SU-DHL-6 (cell line): ENCODE measurements at regions not wholly inside any gene's neighbourhood (a gene's known extent, or its start where the extent isn't known, plus 50 kb on each side); places are given as distances from the start of the nearest gene placed in this dataset.

Source experiments
- H2AFZ ChIP-seq: fragments of 200-600 bp; sonication (generic); 2 replicates; pipeline ENCODE4 v1.6.1; 2014; ENCODE audit warnings: low read depth, mild to moderate bottlenecking, moderate library complexity, mixed read lengths, antibody characterized with exemption, low read length; ENCODE audit not compliant: severe bottlenecking
- H3F3A ChIP-seq: fragments of 200-600 bp; shearing (Covaris generic); 2 replicates; pipeline ENCODE4 v1.6.0; 2016; ENCODE audit warnings: antibody characterized with exemption, mild to moderate bottlenecking; ENCODE audit not compliant: insufficient read depth
- H3K27ac ChIP-seq: fragments of 200-600 bp; sonication (generic); 2 replicates; pipeline ENCODE4 v1.5.1; 2016; ENCODE audit warnings: low read depth, mild to moderate bottlenecking, low read length, moderate library complexity, mixed read lengths
- H3K27me3 ChIP-seq: fragments of 200-600 bp; sonication (generic), shearing (Covaris generic); 2 replicates; pipeline ENCODE4 v1.6.0; 2014; ENCODE audit warnings: mild to moderate bottlenecking, low read length
- H3K36me3 ChIP-seq: fragments of 200-600 bp; sonication (generic); 2 replicates; pipeline ENCODE4 v1.6.1; 2014; ENCODE audit warnings: mild to moderate bottlenecking, low read length, mixed read lengths
- H3K4me2 ChIP-seq: fragments of 300-600, 200-600 bp; shearing (Covaris generic), sonication (generic); 2 replicates; pipeline ENCODE4 v1.6.0; 2014; ENCODE audit warnings: low read length, low read depth, mild to moderate bottlenecking; ENCODE audit not compliant: poor library complexity, severe bottlenecking
- H3K4me3 ChIP-seq: fragments of 200-600 bp; sonication (generic); 2 replicates; pipeline ENCODE4 v1.5.1; 2014; ENCODE audit warnings: antibody characterized with exemption, low read length, mild to moderate bottlenecking, mixed read lengths; ENCODE audit not compliant: insufficient read depth, poor library complexity, severe bottlenecking
- H3K79me2 ChIP-seq: fragments of 200-600 bp; sonication (generic); 2 replicates; pipeline ENCODE4 v1.6.1; 2014; ENCODE audit warnings: mild to moderate bottlenecking, low read length, moderate library complexity; ENCODE audit not compliant: insufficient read depth
- H3K9ac ChIP-seq: fragments of 200-600 bp; sonication (generic); 2 replicates; pipeline ENCODE4 v1.7.0; 2014; ENCODE audit warnings: mild to moderate bottlenecking, low read length
- H3K9me2 ChIP-seq: fragments of 200-600 bp; sonication (generic); replicated peaks from 2 replicates; pipeline ENCODE4 v1.6.1; 2014; ENCODE audit warnings: low read length; ENCODE audit not compliant: insufficient read depth
- H3K9me3 ChIP-seq: fragments of 200-600 bp; sonication (generic); 2 replicates; pipeline ENCODE4 v1.6.1; 2014; ENCODE audit warnings: low read length, mixed read lengths; ENCODE audit not compliant: insufficient read depth
- H4K20me1 ChIP-seq: fragments of 200-600 bp; sonication (generic); 2 replicates; pipeline ENCODE4 v1.6.1; 2014; ENCODE audit warnings: low read depth, mild to moderate bottlenecking, antibody characterized with exemption, low read length, moderate library complexity, mixed read lengths
- CTCF ChIP-seq: fragments of 200-600 bp; sonication (generic); IDR thresholded peaks from one replicate; pipeline ENCODE4 v1.5.1; 2017; ENCODE audit warnings: antibody characterized with exemption, mild to moderate bottlenecking, low read length, moderate library complexity; ENCODE audit not compliant: insufficient read depth, poor library complexity, severe bottlenecking
- EZH2phosphoT487 ChIP-seq: fragments of 200-600 bp; sonication (generic), shearing (Covaris generic); conservative IDR thresholded peaks from 2 replicates; pipeline ENCODE4 v1.6.1; 2018; ENCODE audit warnings: mild to moderate bottlenecking, antibody characterized with exemption, low read length, moderate library complexity, mixed read lengths

DNA sequence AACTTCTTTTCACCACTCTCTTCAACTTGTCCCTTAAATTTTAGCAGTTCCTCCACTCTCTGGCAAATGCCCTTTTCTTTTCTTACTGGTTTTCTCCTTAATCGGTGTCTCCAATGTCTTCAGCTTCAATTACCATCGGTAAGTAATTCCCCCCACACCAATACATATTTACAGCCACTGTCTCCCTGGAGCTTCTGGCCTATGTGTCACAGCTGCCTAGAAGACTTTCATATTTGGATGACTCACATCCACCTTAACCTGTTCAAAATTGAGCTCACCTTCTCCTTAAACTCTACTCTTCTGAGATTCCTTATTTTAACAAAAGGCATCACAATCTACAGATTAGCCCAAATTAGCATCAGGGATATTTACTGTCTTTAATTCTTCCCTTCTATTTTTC is 380.4 kb downstream of the POM121L12 start:
- TF ChIP-seq EZH2phosphoT487 (no peak), CTCF (no peak)
- no peaks in the 10 kb centered on the region for H3K9me2 ChIP-seq
- no peak overlapping the region for H3K9ac ChIP-seq
- no peaks in the 10 kb centered on the region for H3K36me3 ChIP-seq
- no peaks in the 10 kb centered on the region for H3K27me3 ChIP-seq
- no peak overlapping the region for H3K4me3 ChIP-seq
- no peaks in the 10 kb centered on the region for H3F3A ChIP-seq
- no peak overlapping the region for H3K27ac ChIP-seq
- no peaks in the 10 kb centered on the region; the same call in 1 of the 2 replicates for H3K9me3 ChIP-seq
- no peaks in the 10 kb centered on the region for H4K20me1 ChIP-seq
- H3K4me2 ChIP-seq = no peak overlapping the region
- H2AFZ ChIP-seq = no peak overlapping the region
- H3K79me2 ChIP-seq = no peaks in the 10 kb centered on the region

- Histone ChIP-seq H3K9ac (no peak overlapping the region), H3K36me3 (no peaks in the 10 kb centered on the region)
Observed at GRCh38 chr7:53418834-53419482, 383.5 kb downstream of the POM121L12 start.

DNA sequence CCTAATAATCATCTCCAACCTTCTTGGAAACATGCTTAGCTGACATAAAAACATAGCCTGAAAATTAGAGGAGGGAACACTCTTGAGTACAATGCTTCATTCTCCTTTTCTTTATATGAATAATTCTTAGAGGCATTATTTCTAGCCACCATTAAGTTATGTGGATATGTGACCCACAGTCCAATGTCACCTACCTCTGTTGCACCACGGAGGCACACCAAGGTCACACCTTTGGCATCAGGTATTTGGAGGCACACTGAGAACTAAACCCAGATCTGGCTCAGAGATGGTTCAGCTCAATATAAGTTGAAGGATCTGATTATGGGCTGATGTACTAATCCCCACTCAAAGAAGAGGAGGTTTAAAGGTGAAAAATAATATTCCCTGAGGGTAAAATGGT is 385.1 kb downstream of the POM121L12 start:
- Histone ChIP-seq H3K4me2 (no peak overlapping the region), H3K9ac (no peak overlapping the region), H3K27ac (no peak overlapping the region), H3K36me3 (no peaks in the 10 kb centered on the region), H3K27me3 (no peaks in the 10 kb centered on the region), H3K9me3 (no peaks in the 10 kb centered on the region), H3F3A (no peaks in the 10 kb centered on the region), H3K79me2 (no peaks in the 10 kb centered on the region), H3K9me2 (no peaks in the 10 kb centered on the region), H2AFZ (no peak overlapping the region), H3K4me3 (no peak overlapping the region), H4K20me1 (no peaks in the 10 kb centered on the region)
- TF ChIP-seq CTCF (no peak), EZH2phosphoT487 (no peak)

More at GRCh38 chr7:53418834-53419482, 383.5 kb downstream of the POM121L12 start:
- Histone ChIP-seq H3K27ac (no peak overlapping the region), H3K4me2 (no peak overlapping the region), H3K27me3 (no peaks in the 10 kb centered on the region), H3K4me3 (no peak overlapping the region), H3F3A (no peaks in the 10 kb centered on the region), H2AFZ (no peak overlapping the region), H4K20me1 (no peaks in the 10 kb centered on the region), H3K9me3 (no peaks in the 10 kb centered on the region; the same call in 1 of the 2 replicates), H3K79me2 (no peaks in the 10 kb centered on the region), H3K9me2 (no peaks in the 10 kb centered on the region)
- TF ChIP-seq EZH2phosphoT487 = no peak

- Histone ChIP-seq H3K4me2 (no peak overlapping the region), H3K9me2 (no peaks in the 10 kb centered on the region), H3K9me3 (no peaks in the 10 kb centered on the region), H3K27me3 (no peaks in the 10 kb centered on the region), H3F3A (no peaks in the 10 kb centered on the region), H3K79me2 (no peaks in the 10 kb centered on the region), H3K36me3 (no peaks in the 10 kb centered on the region), H3K4me3 (no peak overlapping the region), H3K27ac (no peak overlapping the region), H2AFZ (no peak overlapping the region), H4K20me1 (no peaks in the 10 kb centered on the region), H3K9ac (no peak overlapping the region)
- TF ChIP-seq EZH2phosphoT487 = no peak
- TF ChIP-seq CTCF = no peak
Observed at GRCh38 chr7:53422291-53422690, 386.9 kb downstream of the POM121L12 start.
